GM19043 (cell line): ENCODE measurements at regions not wholly inside any gene's neighbourhood (a gene's known extent, or its start where the extent isn't known, plus 50 kb on each side); places are given as distances from the start of the nearest gene placed in this dataset.
"Not testable (repeated sequence)": the region's sequence is repeated elsewhere in the genome, so short reads cannot be mapped to it uniquely, and the experiment has no call there.

ENCODE experiments used
- ATAC-seq: cut with Tn5 transposase; IDR thresholded peaks from one replicate; pipeline ENCODE4 v1.9.1; 2021; ENCODE audit warnings: low read depth; ENCODE audit not compliant: unreplicated experiment

DNA sequence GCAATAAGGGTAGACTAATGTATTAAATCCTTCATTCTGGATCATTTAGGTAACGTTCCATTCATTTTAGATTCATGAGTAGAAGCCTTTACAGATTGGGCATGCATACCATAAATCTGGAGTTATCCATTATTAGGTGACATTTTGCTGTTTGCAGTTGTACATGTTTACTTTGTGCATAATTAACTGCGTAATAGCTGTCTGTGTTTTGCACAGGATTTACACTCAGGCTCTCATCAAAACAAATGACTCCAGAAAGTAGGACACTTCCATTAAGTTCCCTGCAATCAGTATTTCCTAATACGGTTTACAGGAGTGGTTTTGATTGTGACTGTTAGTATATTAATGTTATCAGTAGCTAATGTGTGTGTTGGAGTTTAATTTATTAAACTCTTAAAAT lies 997.4 kb downstream of the HACE1 start:
- ATAC-seq: no peak

DNA sequence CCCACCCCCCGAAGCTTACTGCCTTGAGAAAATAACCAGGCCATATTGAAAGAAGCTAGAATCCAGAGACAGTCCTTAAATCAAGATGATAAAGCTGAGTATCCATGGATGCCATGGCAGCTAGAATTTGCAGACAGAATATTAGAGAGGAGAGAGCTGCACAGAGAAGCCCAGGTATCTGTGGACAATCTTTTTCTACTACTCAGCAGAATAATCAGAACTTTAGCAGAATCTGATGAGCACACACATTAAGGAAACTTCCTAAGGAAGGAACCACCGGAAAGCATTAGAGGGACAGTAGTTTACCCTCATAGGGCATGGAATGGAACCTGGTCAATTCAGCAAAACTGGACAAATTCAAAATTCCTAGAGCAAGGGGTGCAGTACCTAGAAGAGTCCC lies 1001.7 kb downstream of the HACE1 start:
- ATAC-seq: no peak

DNA sequence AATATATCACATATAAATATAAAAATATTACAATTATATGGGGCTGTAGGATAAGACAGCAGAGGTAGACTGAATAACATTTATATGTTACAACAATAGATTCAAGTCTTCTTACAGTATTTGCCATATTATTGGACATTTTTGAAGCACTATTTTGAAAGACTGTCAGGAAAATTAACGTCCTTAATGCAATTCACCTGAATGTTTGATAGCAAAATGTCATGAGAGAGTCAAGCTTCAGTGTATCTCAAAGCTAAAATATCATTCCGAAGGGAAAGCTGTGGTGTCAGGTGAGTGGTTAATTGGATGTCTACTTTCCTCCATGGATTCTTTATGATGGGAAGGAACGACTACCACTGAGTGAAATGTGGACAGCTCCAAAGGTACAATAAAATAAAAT lies 1004.0 kb downstream of the HACE1 start:
- ATAC-seq: no peak

DNA sequence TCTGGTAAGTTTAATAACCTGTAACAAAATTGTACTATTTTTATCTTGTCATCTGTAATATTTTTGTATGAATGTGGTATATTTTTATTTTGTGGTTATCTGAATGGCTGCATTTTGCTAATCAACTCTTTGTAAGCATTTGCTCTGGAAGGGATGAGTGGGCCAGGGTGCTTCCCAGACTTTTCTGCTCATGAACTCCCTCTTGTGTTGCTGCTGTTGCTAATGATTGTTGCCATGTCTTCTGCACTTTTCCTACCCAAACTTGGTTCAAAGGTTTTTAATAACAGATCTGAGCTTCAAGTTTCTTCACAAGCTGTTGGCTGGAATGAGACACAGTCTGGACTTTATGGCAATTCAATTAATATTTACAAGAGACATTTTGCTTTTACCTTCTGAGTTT lies 1005.7 kb downstream of the HACE1 start:
- no peak for ATAC-seq

DNA sequence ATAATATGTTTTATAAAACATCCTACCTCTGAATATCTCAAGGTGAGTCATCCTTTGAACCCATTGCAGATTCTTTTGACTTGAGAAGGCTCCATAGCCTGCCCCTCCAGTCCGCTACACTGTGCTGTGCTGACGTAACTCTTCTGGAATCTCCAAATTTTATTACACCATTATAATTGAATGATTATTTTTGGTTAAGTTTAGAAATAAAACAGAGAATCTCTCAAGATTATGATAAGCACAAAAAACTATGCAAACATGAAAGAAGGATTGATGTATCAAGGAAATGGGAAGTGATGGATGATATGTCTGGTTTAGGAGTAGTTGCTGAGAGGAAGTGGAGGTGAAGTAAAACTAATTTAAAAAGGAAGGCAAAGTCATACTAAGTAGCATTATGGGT lies 1021.3 kb downstream of the HACE1 start:
- no peak for ATAC-seq

DNA sequence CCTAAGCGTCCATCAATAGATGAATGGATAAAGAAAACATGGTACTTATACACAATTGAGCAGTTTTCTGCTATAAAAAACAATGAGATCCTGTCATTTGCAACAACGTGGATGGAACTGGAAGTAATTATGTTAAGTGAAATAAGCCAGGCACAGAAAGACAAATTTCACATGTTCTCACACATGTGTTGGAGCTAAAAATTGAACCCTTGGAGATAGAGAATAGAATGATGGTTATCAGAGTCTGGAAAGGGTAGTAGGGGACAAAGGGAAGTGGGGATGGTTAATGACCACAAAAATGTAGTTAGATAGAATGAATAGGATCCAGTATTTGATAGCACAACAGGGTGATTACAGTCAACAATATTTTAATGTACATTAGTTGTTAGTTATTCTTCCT lies 1033.5 kb downstream of the HACE1 start:
- ATAC-seq: no peak

DNA sequence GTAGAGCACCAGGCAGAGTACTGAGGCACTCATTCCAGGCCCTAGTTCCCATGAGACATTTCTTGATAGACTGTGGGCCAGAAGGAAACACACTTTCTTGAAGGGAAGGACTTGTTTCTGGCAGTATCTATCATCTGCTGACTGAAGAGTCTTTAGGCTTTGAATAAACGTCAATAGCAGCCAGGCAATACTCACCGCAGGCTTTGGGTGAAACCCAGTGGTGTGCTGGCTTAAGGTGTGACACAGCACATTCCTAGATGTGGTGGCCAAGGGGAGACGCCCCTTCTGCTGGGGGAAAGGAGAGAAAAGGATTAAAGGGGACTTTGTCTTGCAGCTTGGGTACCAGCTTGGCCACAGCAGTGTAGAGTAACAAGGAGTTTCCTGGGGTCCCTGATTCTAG lies 1039.6 kb downstream of the HACE1 start:
- ATAC-seq: no peak

DNA sequence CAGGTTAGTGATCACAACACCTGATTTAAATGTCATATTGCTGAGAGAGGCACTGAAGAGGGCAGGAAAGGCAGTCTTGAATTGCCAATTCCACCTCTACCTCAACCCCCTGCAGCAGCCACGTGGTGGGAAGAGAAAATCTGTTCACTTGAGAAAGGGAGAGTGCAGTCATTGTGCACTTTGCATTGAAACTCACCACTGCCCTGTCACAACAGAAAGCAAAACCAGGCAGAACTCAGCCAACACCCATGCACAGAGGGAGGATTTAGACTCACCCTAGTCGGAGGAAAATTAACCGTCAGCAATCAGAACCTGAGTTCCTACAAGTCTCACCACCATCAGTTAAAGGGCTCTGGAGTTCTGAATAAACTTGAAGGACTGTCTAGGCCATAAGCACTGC lies 1040.2 kb downstream of the HACE1 start:
- ATAC-seq: no peak

DNA sequence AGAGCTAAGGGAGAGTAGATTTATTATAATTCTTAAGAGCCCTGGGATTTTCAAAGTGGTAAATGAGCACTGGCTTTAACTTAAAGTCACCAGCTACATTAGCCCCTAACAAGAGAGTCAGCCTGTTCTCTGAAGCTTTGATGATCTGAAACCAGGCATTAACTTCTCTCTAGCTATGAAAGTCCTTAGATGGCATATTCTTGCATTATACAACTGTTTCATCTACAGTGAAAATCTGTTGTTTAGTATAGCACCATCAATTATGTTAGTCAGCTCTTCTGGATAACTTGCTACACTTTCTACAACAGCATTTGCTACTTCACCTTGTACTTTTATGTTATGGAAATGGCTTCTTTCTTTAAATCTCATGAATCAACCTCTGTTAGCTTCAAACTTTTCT lies 1046.7 kb downstream of the HACE1 start:
- no peak for ATAC-seq

DNA sequence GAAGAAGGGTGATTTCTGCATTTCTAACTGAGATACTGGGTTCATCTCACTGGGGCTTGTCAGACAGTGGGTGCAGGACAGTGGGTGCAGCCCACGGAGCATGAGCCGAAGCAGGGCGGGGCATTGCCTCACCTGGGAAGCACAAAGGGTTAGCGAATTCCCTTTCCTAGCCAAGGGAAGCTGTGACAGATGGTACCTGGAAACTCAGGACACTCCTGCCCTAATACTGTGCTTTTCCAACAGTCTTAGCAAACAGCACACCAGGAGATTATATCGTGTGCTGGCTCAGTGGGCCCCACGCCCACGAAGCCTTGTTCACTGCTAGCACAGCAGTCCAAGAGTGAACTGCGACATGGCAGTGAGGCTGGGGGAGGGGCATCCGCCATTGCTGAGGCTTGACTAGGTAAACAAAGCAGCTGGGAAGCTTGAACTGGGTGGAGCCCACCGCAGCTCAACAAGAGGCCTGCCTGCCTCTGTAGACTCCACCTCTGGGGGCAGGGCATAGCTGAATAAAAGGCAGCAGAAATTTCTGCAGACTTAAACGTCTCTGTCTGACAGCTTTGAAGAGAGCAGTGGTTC lies 1057.7 kb downstream of the HACE1 start:
- not testable (repeated sequence) for ATAC-seq

DNA sequence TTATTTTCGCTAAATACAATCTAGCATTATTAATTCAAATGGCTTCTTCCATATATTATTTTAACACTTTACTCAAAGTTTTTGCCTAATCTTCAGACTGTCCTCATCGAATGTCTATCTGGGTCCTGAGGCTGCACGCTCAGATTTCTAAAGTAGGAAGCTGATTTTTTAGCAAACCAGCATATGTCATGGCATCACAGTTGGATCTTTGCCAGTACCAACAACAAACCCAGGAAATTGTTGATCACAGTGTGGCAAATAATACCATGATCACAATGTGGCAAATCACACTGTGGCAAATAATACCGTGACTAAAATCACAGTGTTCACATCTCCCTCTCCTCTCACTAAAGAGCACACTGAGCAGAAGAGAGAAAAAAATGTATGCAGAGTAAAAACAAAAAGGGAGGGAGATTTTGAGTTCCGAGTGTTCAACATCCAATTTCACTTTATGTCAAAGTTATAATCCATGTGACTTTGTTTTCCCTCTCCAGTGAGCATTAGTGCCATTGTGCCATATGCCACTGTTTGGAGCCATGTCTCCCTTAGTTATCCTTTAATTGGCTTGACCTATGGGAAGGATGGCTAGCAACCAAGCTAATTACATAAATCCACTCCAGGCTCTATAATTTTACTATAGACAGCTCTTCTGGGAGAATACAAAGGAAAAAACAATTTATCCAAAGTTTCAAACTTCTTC lies 1059.6 kb downstream of the HACE1 start:
- ATAC-seq: no peak

DNA sequence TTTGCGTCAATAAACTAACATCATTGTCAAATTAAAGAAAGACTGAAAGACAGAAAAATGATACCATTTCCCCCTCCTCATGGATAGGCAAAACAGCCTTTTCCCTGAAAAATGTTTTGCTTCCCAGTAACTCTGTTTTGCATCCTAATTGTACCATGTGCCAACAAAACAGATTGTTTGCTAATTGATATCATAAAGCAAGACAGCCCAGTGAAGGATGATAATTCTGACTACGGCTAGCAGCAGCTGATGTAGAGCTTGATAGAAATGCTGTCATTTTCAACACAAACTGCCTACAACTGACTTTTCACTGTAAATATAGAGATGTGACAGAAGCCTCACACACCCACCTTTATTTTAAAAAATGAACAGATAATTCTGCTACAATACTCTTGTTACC lies 1061.6 kb downstream of the HACE1 start:
- no peak for ATAC-seq

DNA sequence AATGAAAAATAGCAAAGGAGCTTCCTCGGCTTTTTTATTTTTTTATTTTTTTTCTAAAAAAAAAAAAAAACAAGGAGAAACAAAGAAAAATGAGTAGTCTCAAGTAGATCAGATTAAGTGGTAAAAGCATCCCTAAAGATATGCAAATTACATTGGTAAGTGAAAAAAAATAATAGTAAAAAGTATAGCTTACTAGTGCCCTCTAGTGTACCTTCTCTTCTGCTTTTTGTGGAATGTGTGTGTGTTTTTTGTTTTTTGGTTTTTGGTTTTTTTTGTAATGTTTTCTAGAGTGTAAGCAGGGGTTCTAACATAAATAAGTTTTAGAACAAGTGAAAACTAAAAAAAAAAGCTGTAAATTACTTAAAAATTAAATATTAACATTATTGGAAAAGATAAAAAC lies 1062.0 kb downstream of the HACE1 start:
- ATAC-seq: no peak

DNA sequence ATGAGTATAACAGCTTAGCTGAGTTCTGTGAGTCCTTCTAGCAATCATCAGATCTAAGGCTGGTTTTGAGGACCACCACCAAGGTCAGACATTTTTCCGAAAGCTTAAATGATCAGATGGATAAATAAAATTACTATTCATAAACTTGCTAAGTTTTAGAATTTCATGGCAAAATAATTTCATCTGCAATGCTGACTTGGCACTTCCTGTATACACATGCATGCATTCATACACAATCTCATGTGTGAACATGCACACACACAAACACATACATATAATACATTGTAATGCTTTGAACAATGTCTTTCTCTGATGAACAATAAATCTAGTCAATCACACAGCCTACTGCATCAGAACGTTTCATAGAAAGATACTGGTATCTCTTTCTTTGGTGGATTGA lies 1068.3 kb downstream of the HACE1 start:
- ATAC-seq: no peak

DNA sequence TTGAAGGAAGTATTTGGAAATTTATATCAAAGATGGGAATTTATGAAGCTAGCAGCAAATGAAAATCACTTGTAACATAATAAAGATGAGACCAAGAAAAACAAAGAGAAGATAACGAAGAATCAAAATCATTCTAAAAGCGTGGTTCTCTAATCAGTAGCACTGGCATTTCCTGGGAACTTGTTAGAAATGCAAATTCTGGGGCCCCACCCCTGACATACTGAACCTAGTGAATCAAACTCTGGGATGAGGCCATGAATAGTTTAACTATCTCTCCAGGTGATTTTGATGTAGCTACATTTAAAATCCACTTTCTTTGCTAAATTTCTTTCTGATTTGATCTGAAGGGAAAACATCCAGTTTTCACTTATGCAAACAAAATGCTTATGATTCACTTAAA lies 1075.6 kb downstream of the HACE1 start:
- no peak for ATAC-seq

DNA sequence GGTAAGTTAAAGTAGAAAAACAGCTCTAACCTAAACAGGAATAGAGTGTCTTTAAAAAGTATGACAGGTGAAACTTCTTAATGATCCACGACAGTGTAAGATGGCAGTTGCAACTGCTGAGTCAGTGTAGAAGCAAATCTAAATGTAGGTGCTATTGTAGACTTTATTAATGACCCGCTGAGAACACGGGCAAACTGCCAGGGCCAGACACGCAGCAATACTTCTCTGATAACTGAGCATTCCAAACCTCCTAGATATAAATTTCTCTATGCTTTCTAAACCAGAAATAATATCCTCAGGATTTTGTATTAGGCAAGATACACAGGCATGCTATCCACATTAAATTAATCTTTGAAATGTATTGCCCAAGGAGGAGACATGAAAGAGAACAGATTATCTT lies 1076.4 kb downstream of the HACE1 start:
- ATAC-seq: no peak

DNA sequence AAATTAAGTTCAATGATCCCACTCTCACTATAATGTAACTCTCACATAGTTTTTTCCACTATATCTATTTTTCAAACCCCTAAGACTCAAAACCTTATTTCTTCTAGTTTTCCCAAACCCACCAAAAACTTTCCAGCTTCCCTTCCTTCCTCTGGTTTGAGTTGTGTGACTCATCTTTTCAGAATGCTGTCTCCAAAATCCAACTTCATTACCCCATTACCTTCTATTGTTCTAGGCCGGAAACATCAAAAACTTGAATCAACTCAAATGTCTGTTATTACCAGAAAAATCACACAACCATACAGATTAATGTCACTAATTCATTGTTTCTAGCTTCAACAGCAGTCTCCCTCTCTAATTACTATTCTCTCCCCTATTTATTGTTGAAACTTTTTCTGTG lies 1090.3 kb downstream of the HACE1 start:
- no peak for ATAC-seq

DNA sequence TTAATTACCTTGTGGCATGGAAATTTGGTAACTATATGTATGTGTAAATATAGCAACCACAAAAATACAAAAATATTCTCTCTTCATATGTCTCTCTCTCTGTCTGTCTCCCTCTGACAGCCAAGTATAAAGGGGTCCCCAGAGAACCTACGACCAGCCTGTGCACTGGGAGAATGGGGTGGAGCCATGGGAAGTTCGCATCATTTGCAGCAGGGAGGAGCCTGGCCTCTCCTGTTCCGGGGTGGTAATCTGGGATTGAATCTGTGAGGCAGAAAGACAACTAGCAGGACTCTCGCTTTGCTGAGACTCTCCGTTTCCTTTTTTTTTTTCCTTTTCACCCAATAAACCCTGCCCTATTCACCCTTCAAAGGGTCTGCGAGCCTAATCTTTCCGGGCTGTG lies 1109.1 kb downstream of the HACE1 start:
- no peak for ATAC-seq

DNA sequence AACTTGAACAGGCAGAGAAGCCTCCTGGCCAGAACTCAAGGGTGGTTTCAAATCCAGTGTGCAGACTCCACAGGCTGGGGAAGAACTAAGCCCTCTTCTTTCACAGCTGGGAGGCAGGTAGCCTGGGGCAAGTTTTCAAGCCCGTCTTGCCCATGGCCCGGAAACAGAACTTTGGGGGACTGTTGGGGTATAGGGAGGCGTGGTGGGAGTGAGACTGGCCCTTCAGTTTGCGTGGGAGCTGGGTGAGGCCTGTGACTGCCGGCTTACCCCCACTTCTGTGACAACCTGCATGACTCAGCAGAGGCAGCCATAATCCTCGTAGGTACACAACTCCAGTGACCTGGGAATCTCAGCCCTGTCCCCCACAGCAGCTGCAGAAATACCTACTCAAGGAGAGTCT lies 1125.7 kb downstream of the HACE1 start:
- ATAC-seq: no peak

DNA sequence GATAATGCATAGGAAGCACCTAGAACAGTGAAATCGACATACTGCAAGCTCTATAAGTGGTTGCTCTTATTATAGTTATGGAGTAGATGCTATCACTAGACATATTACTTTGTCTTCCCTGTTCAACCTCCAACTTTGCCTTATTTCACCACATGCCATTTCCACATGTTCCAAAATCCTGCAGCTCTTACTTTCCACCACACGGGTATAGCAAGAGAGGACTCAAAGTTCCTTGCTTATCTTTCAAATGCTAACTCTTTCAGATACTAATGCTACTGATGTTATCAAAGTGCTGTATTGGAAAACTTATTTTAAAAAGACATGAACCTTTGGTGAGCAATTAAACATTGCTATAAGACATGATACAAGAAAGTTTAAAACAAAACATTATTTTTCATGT lies 1130.1 kb downstream of the HACE1 start:
- no peak for ATAC-seq

DNA sequence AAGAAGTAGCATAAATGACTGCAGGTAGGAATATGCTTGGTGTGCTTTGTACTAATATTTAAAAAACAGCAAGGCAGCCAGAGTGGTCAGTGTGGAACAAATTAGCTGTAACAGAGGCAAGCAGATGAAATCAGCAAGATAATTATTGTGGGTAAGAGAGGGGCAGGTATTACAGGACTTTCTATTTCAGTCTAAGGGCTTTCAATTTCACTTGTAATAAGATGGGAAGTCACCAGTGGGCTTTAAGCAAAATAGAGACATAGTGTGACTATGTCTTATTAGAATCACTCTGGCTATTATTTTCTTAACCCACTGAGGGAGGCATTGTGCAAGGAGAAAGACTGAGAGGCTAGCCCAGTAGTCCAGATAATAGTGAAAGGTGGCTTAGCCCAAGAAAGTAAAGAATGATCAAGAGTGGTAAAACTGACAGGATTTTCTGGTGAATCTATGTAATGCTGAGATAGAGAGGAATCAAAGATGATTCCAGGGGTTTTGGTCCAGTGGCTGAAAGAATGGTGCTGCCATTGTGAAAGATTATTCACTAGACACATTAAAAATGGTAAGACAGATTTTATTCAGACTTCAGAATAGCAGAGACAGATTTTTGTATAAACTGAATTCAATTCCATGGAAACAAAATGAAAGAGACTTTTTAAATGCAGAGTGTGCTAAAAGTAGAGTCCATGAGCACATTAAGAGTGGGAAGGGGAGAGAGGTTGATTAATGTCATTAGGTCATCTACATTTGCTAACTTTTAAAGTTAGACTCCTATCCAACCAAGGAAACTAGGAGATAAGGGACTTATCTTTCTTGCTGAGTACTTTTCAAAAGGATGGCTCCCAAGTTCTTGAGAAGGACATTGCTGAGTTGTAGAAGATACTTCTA lies 1136.0 kb downstream of the HACE1 start:
- no peak for ATAC-seq

DNA sequence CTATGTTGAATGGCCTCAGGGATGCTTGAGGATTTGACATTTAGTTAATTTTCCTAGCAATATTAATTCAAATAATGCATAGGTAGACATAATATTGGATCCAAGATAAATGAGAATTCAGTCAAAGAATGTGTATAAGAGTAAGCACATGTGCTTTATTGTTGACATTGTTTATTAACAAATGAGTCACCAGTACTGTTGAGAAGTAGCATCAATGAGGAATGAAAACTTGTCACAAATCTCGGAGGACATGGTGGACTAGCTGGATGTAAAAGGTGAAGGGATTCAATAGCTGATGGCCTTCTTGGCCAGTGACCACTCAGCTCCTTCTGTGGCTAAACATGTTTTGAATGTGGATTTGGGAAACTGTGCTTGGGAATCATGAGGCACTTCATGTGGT lies 1137.0 kb downstream of the HACE1 start:
- no peak for ATAC-seq
